H1 (cell line): ENCODE measurements at regions not wholly inside any gene's neighbourhood (a gene's known extent, or its start where the extent isn't known, plus 50 kb on each side); places are given as distances from the start of the nearest gene placed in this dataset.

Experiments used
- CTCF ChIA-PET: fragments of 300-600 bp; sonication (Branson Sonifier 250); formaldehyde crosslinking; loops from one replicate; lab custom pipeline; 2021; ENCODE audit not compliant: partially characterized antibody; lab: Charles Lee
- POLR2A ChIA-PET: fragments of 300-600 bp; sonication (Branson Sonifier 250); formaldehyde crosslinking; loops from one replicate; lab custom pipeline; 2021; ENCODE audit warnings: inconsistent platforms; ENCODE audit not compliant: partially characterized antibody; lab: Charles Lee
- DNase-seq, 2 experiments: peaks; one replicate each; pipeline versions ENCODE4 v3.0.0 to v3.0.0-alpha.2; 2010 to 2022; ENCODE audit warnings: low spot score in 2 of 2, low read depth in 1 of 2, mixed read lengths in 1 of 2
- FAIRE-seq: peaks from 2 replicates; lab custom pipeline; 2011; peaks lifted over from hg19 to GRCh38; lab: Jason Lieb, UNC
- H2AFZ ChIP-seq: 2 replicates; pipeline ENCODE4 v1.8.1; 2012; ENCODE audit warnings: low read length, inconsistent platforms
- H2AK5ac ChIP-seq: 2 replicates; pipeline ENCODE4 v1.6.1; 2013; ENCODE audit warnings: low read depth, low read length
- H2BK120ac ChIP-seq: replicated peaks from 2 replicates; pipeline ENCODE3; 2013; ENCODE audit warnings: low read depth, low read length, inconsistent platforms
- H2BK12ac ChIP-seq: 2 replicates; pipeline ENCODE4 v1.6.1; 2013; ENCODE audit warnings: low read depth, low read length
- H2BK15ac ChIP-seq: 2 replicates; pipeline ENCODE4 v1.6.1; 2013; ENCODE audit warnings: low read length
- H2BK20ac ChIP-seq: 2 replicates; pipeline ENCODE4 v1.6.1; 2013; ENCODE audit warnings: low read length
- H2BK5ac ChIP-seq: 2 replicates; pipeline ENCODE4 v1.6.1; 2013; ENCODE audit warnings: low read depth, low read length
- H3K14ac ChIP-seq: 2 replicates; pipeline ENCODE4 v1.6.1; 2013; ENCODE audit warnings: inconsistent platforms; ENCODE audit not compliant: insufficient read length
- H3K18ac ChIP-seq: 2 replicates; pipeline ENCODE4 v1.6.1; 2013; ENCODE audit warnings: low read length; ENCODE audit errors: extremely low read depth
- H3K23ac ChIP-seq: 2 replicates; pipeline ENCODE4 v1.6.1; 2013; ENCODE audit warnings: inconsistent platforms; ENCODE audit not compliant: insufficient read length
- H3K23me2 ChIP-seq: 2 replicates; pipeline ENCODE4 v1.6.1; 2013; ENCODE audit warnings: low read depth, low read length
- H3K27ac ChIP-seq: 2 replicates; pipeline ENCODE4 v1.6.1; 2011; ENCODE audit warnings: low read depth, low read length, inconsistent platforms
- H3K27me3 ChIP-seq, 4 experiments: replicated peaks in 1 of 4; 1 replicate in 1 of 4; 2 replicates in 3 of 4; pipeline versions ENCODE4 v1.6.1 to v1.8.1; 2011 to 2013; ENCODE audit warnings: low read length in 3 of 4, mild to moderate bottlenecking in 3 of 4, inconsistent platforms in 2 of 4, mixed read lengths in 2 of 4, moderate library complexity in 1 of 4; ENCODE audit not compliant: control insufficient read depth in 3 of 4, insufficient read depth in 3 of 4; ENCODE audit errors: extremely low read depth in 1 of 4
- H3K36me3 ChIP-seq, 4 experiments: 2 replicates each; pipeline versions ENCODE4 v1.6.1 to v1.8.1; 2011 to 2013; ENCODE audit warnings: mild to moderate bottlenecking in 4 of 4, low read length in 3 of 4, moderate library complexity in 2 of 4, control low read depth in 1 of 4, inconsistent platforms in 1 of 4; ENCODE audit not compliant: insufficient read depth in 4 of 4, control insufficient read depth in 2 of 4
- H3K4ac ChIP-seq: replicated peaks from 2 replicates; pipeline ENCODE3; 2013; ENCODE audit warnings: low read length, low read depth, mixed read lengths, inconsistent platforms; ENCODE audit not compliant: insufficient read length
- H3K4me1 ChIP-seq, 4 experiments: replicated peaks in 1 of 4; 1 replicate in 1 of 4; 2 replicates in 3 of 4; pipeline versions ENCODE4 v1.6.1 to v1.8.1; 2011 to 2013; ENCODE audit warnings: low read length in 3 of 4, inconsistent platforms in 2 of 4, mixed read lengths in 1 of 4; ENCODE audit not compliant: insufficient read depth in 4 of 4, control insufficient read depth in 3 of 4
- H3K4me2 ChIP-seq, 2 experiments: 2 replicates each; pipeline versions ENCODE4 v1.6.1 to v1.8.1; 2011 to 2013; ENCODE audit warnings: low read depth in 2 of 2, low read length in 2 of 2, control low read depth in 1 of 2, inconsistent platforms in 1 of 2, mild to moderate bottlenecking in 1 of 2; ENCODE audit not compliant: insufficient read depth in 1 of 2
- H3K4me3 ChIP-seq, 4 experiments: fragments of 200-600, 300-600 bp in 1 of 4; sonication (generic), shearing (Covaris generic), sonication (Bioruptor Twin) in 1 of 4; 2 replicates each; pipeline versions ENCODE4 v1.5.1 to v1.8.1; 2011 to 2016; ENCODE audit warnings: low read length in 4 of 4, low read depth in 3 of 4, control low read depth in 2 of 4, inconsistent platforms in 2 of 4, mild to moderate bottlenecking in 2 of 4, mixed read lengths in 1 of 4, moderate library complexity in 1 of 4; ENCODE audit not compliant: insufficient read depth in 2 of 4; ENCODE audit errors: extremely low read depth in 1 of 4
- H3K56ac ChIP-seq: replicated peaks from 2 replicates; pipeline ENCODE3; 2013; ENCODE audit warnings: low read depth, mild to moderate bottlenecking, mixed read lengths, low read length, inconsistent platforms; ENCODE audit not compliant: insufficient read length
- H3K79me1 ChIP-seq: 2 replicates; pipeline ENCODE4 v1.6.1; 2013; ENCODE audit warnings: low read depth, low read length, control low read depth
- H3K79me2 ChIP-seq, 2 experiments: 2 replicates each; pipeline versions ENCODE4 v1.6.1 to v1.8.1; 2012 to 2013; ENCODE audit warnings: low read length in 2 of 2, mild to moderate bottlenecking in 2 of 2, inconsistent platforms in 1 of 2; ENCODE audit not compliant: insufficient read depth in 2 of 2, control insufficient read depth in 1 of 2
- H3K9ac ChIP-seq, 4 experiments: replicated peaks in 1 of 4; 1 replicate in 1 of 4; 2 replicates in 3 of 4; pipeline versions ENCODE4 v1.6.1 to v1.8.1; 2011 to 2013; ENCODE audit warnings: low read depth in 3 of 4, low read length in 3 of 4, control low read depth in 2 of 4, mild to moderate bottlenecking in 2 of 4, moderate library complexity in 2 of 4, inconsistent platforms in 1 of 4; ENCODE audit errors: extremely low read depth in 1 of 4
- H3K9me3 ChIP-seq, 2 experiments: 2 replicates each; pipeline versions ENCODE4 v1.6.1 to v1.8.1; 2012 to 2013; ENCODE audit warnings: mild to moderate bottlenecking in 2 of 2, moderate library complexity in 2 of 2, control low read depth in 1 of 2, inconsistent platforms in 1 of 2, low read depth in 1 of 2, low read length in 1 of 2, mixed read lengths in 1 of 2; ENCODE audit not compliant: insufficient read depth in 2 of 2
- H4K20me1 ChIP-seq, 2 experiments: replicated peaks in 1 of 2; 2 replicates each; pipeline versions ENCODE3 to v1.8.1; 2011 to 2013; ENCODE audit warnings: inconsistent platforms in 2 of 2, low read length in 2 of 2, mild to moderate bottlenecking in 1 of 2; ENCODE audit not compliant: insufficient read depth in 2 of 2, control insufficient read depth in 1 of 2
- H4K5ac ChIP-seq: 2 replicates; pipeline ENCODE4 v1.6.1; 2013; ENCODE audit warnings: low read length, low read depth, mixed read lengths, inconsistent platforms; ENCODE audit not compliant: insufficient read length
- H4K8ac ChIP-seq: 2 replicates; pipeline ENCODE4 v1.8.0; 2013; ENCODE audit warnings: mild to moderate bottlenecking, moderate library complexity, low read length, inconsistent platforms; ENCODE audit not compliant: insufficient read depth; ENCODE audit errors: extremely low read depth
- H4K91ac ChIP-seq: replicated peaks from 2 replicates; pipeline ENCODE3; 2013; ENCODE audit warnings: low read length, mixed read lengths, inconsistent platforms; ENCODE audit not compliant: insufficient read length
- BACH1 ChIP-seq: IDR thresholded peaks from 2 replicates; pipeline ENCODE4 v1.6.1; 2012; ENCODE audit warnings: low read length, improper control_type of control experiment
- CBX5 ChIP-seq: fragments of 300-800, 300-1000 bp; sonication (generic); IDR thresholded peaks from 2 replicates; pipeline ENCODE4 v1.7.1; 2016; ENCODE audit warnings: antibody characterized with exemption, low read length, low read depth
- CREB1 ChIP-seq: IDR thresholded peaks from 2 replicates; pipeline ENCODE4 v1.6.1; 2012; ENCODE audit warnings: inconsistent platforms
- CTCF ChIP-seq, 3 experiments: IDR thresholded peaks; 1 replicate in 2 of 3; 2 replicates in 1 of 3; pipeline versions ENCODE4 v1.5.1 to v1.6.1; 2011; ENCODE audit warnings: low read length in 3 of 3, mild to moderate bottlenecking in 3 of 3, inconsistent platforms in 2 of 3, low read depth in 1 of 3, moderate library complexity in 1 of 3; ENCODE audit not compliant: insufficient read depth in 1 of 3; ENCODE audit errors: control extremely low read depth in 1 of 3
- EP300 ChIP-seq, 2 experiments: IDR thresholded peaks; 1 replicate in 1 of 2; 2 replicates in 1 of 2; pipeline ENCODE4 v1.6.1; 2011 to 2012; ENCODE audit warnings: low read depth in 2 of 2, low read length in 2 of 2, mild to moderate bottlenecking in 2 of 2, borderline replicate concordance in 1 of 2, inconsistent platforms in 1 of 2, moderate library complexity in 1 of 2
- JUN ChIP-seq: IDR thresholded peaks from 2 replicates; pipeline ENCODE4 v1.6.1; 2011; ENCODE audit warnings: low read depth, mild to moderate bottlenecking, improper control_type of control experiment, low read length
- JUND ChIP-seq: IDR thresholded peaks from 2 replicates; pipeline ENCODE4 v1.6.1; 2011; ENCODE audit warnings: mild to moderate bottlenecking, improper control_type of control experiment, low read length
- MAX ChIP-seq: IDR thresholded peaks from 2 replicates; pipeline ENCODE4 v1.6.1; 2012; ENCODE audit warnings: inconsistent platforms
- RBBP5 ChIP-seq: IDR thresholded peaks from 2 replicates; pipeline ENCODE4 v1.7.1; 2012; ENCODE audit warnings: low read depth, mild to moderate bottlenecking, inconsistent platforms, low read length, moderate library complexity, borderline replicate concordance
- SP1 ChIP-seq: IDR thresholded peaks from 2 replicates; pipeline ENCODE4 v1.6.1; 2011; ENCODE audit warnings: low read depth, low read length
- SRF ChIP-seq: IDR thresholded peaks from 2 replicates; pipeline ENCODE4 v1.6.1; 2011; ENCODE audit warnings: mild to moderate bottlenecking, low read depth, low read length, moderate library complexity
- TBP ChIP-seq: IDR thresholded peaks from 2 replicates; pipeline ENCODE4 v1.6.1; 2011; ENCODE audit warnings: low read depth, low read length, improper control_type of control experiment
- WGBS, 2 experiments: shearing (Covaris generic) in 1 of 2; methylation state at CpG; one replicate each; pipeline versions ENCODE4 v1.1.6 to v1.1.7; 2013 to 2015; ENCODE audit warnings: low lambda C conversion rate in 2 of 2, mixed read lengths in 2 of 2, inconsistent platforms in 1 of 2, low coverage in 1 of 2, missing lambda C conversion rate in 1 of 2; ENCODE audit not compliant: insufficient replicate concordance in 2 of 2, insufficient coverage in 1 of 2, insufficient read length in 1 of 2; ENCODE audit errors: extremely low coverage in 1 of 2, missing lambda C conversion rate in 1 of 2; 5-methylcytosine and 5-hydroxymethylcytosine counted together

- no peak overlapping the region for H2BK12ac ChIP-seq
- H3K4me3 ChIP-seq = no peak overlapping the region
- H3K4me1 ChIP-seq = peaks cover 0 to 13% (median 4%) of the 10 kb centered on the region in 4 experiments; a peak in 5 of 7 replicates
- WGBS, 2 experiments = 81% methylated on average over 2 of the region's 2 CpGs; no CpG with 5 or more reads in 1 of the 2 experiments
- no peak for TF ChIP-seq EP300 (IDR thresholded peaks at IDR 0.05; ENCODE audit: borderline replicate concordance in 1 of 2, low read depth in 2 of 2, low read length in 2 of 2)
- no peak for TF ChIP-seq BACH1
- TF ChIP-seq JUND = no peak
- TF ChIP-seq MAX = no peak
- TF ChIP-seq CBX5 = no peak
- TF ChIP-seq SP1 = no peak
- no peak for TF ChIP-seq TBP
- no peak for TF ChIP-seq JUN
- no peak for TF ChIP-seq CTCF (IDR thresholded peaks at IDR 0.05; ENCODE audit: control extremely low read depth in 1 of 3, insufficient read depth in 1 of 3, low read depth in 1 of 3, low read length in 3 of 3)
- no peak for TF ChIP-seq CREB1
- TF ChIP-seq SRF = no peak
- TF ChIP-seq RBBP5 = no peak
- no peaks in the 10 kb centered on the region for H3K79me1 ChIP-seq
- H2BK120ac ChIP-seq = no peak overlapping the region
- no peaks in the 10 kb centered on the region for H3K23me2 ChIP-seq
- H2BK20ac ChIP-seq = no peak overlapping the region
- H2AFZ ChIP-seq = no peak overlapping the region
- ChIA-PET POLR2A (interaction anchor here (0.9 to 1.5 kb wide), 3 partner anchors 20 to 62 kb away, joined by 3 to 8 read pairs (median 3); a partner anchor contains a TSS), CTCF (interaction anchor here (0.6 to 1.2 kb wide), 2 partner anchors 19 to 225 kb away, joined by 3 to 4 read pairs; no protein-coding TSS in a partner anchor)
- H4K8ac ChIP-seq = no peak overlapping the region
- H4K5ac ChIP-seq = no peak overlapping the region
- H3K27ac ChIP-seq = no peak overlapping the region
- no peak overlapping the region for H4K91ac ChIP-seq
- H3K9me3 ChIP-seq = peaks cover 21 to 24% of the 10 kb centered on the region in 2 experiments
- no peak overlapping the region for H2BK5ac ChIP-seq
- no peak overlapping the region for H3K23ac ChIP-seq
- no peak overlapping the region for H3K56ac ChIP-seq
- H3K27me3 ChIP-seq = no peaks in the 10 kb centered on the region
- no peak overlapping the region for H3K4me2 ChIP-seq
- peaks cover 0 to 12% (median 0%) of the 10 kb centered on the region in 4 experiments; a peak in 3 of 8 replicates for H3K36me3 ChIP-seq
- H3K79me2 ChIP-seq = no peaks in the 10 kb centered on the region
- no peak overlapping the region for H3K18ac ChIP-seq
- DNase-seq (no peak), FAIRE-seq (no peak)
- no peak overlapping the region for H2BK15ac ChIP-seq
- no peaks in the 10 kb centered on the region for H4K20me1 ChIP-seq
- H3K4ac ChIP-seq = no peak overlapping the region
- H2AK5ac ChIP-seq = no peak overlapping the region
- no peak overlapping the region for H3K9ac ChIP-seq
- no peak overlapping the region for H3K14ac ChIP-seq
Measured at GRCh38 chr7:10910447-10910846, 63.2 kb upstream of the PHF14 start.
